HG02623 (cell line): ENCODE measurements at regions not wholly inside any gene's neighbourhood (a gene's known extent, or its start where the extent isn't known, plus 50 kb on each side); places are given as distances from the start of the nearest gene placed in this dataset.
A peak's percentile ranks its signal among the peaks of the same experiment; 100 is the strongest.

Source experiments
- ATAC-seq: cut with Tn5 transposase; IDR thresholded peaks from one replicate; pipeline ENCODE4 v1.9.1; 2021; ENCODE audit warnings: moderate library complexity; ENCODE audit not compliant: unreplicated experiment

DNA sequence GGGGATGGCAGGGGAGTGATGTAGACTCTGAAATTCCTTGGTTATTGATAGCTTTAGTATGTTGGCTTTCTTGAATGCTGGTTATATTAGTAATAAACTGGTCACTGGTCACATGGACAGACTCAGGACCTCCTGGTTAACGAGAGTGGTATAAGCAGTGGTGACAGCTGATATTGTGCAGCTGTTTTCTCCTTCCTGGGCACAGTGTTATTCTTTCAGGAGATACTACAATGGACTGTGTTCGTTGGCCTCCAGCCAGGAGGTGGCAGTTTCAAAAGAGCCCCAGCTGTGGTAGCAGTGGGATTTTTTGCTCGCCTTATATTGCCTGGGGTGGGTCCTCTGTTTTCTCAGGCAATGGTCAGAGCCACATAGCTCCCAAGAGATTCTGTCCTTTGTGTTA lies 181.6 kb upstream of the RBMS3 start:
- no peak for ATAC-seq

DNA sequence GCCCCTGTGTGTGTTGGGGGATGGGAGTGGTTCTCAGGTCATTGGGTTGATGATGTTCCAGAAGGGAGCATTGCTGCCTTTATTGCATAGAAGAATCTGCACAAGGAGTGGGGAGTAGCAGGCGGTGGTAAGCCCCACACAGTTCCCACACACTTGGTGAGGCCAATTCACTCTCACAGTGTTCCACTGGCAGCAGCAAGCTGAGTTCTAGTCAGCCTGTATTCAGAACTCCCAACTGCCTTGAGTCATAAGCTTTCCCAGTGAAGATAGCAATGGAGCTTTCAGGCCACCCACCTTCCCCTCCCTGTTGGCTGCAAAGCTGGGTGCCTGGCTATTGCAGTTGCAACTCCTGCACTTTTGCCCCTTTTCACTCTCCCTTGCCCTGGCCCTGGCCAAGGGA lies 181.1 kb upstream of the RBMS3 start:
- no peak for ATAC-seq

DNA sequence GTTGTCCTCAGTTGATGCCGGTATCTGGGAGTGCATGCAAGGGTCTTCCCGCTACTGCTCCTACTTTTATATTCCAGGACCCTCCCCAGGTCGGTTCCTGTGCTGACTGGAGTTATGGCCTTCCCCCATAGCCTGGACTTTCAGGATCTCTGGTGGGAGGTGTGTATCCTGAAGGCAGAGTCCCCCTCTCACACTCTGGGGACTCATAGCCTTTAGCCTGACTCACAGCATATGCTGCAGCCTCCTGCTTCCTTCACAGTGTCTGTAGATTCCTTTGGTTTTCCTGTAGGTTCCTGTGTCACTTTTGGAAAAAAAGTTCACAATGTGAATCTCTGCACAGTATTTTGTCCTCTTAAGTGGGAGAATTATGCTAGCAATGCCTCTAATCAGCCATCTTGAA lies 180.6 kb upstream of the RBMS3 start:
- no peak for ATAC-seq

DNA sequence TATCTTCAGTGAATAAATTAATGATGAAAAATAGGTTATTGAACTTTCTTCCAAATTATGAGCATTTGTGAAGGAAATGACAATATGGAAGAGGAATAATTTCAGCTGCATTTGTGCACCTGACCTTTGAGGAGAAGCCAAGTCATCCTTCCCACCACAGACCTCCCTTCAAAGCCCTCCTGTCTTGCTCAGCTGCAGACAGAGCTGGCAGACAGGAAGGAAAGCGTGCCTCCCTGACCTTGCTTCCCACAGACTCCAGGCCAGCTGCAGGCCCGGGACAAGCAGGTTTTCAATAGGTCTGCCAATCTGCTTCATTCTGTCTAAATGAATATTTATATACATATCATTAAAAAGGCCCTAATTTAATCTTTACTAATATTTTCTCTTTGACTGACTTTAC lies 152.9 kb upstream of the RBMS3 start:
- ATAC-seq, result no peak

GRCh38 chr3:29137601-29138000 lies 143.3 kb upstream of the RBMS3 start:
- ATAC-seq, result no peak

GRCh38 chr3:29138171-29138570 lies 142.7 kb upstream of the RBMS3 start:
- no peak for ATAC-seq

GRCh38 chr3:29140666-29141065 lies 140.2 kb upstream of the RBMS3 start:
- ATAC-seq, result no peak

DNA sequence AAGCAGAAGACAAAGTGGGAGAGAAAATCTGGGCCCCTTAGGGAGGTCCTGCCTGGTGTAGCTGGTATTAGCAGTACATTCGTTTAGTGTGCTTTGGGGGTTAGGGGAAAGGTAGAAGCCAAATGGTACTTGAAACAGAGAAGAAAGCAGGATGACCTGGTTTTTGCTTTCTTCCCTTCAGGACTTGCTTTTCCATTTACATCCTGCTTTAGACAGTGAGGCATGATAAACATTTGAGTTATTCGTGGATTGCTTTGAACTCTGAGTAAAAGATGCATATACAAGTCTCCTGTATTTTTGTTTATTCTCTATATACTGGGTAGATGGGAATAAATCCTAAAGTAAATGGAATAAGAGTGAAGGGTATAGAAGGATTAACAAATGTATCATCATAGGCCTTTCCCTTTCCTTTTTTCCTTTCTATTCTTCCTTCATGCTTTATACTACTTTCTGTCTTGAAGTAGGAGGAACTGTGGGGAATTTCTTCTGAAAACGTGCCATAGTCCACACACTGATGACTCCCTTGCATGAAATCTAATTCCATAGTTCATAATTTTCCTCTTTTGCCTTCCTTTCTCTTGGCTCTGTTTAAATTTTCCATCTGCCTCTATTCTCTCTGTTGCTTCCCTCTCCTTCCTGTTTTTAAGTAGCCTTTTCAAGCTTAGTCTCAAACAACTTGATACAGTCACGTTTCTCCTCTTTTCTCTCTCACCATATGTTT lies 139.5 kb upstream of the RBMS3 start:
- ATAC-seq, result no peak

- no peak for ATAC-seq
These were observed 139.0 kb upstream of the RBMS3 start for GRCh38 chr3:29141918-29142275.

DNA sequence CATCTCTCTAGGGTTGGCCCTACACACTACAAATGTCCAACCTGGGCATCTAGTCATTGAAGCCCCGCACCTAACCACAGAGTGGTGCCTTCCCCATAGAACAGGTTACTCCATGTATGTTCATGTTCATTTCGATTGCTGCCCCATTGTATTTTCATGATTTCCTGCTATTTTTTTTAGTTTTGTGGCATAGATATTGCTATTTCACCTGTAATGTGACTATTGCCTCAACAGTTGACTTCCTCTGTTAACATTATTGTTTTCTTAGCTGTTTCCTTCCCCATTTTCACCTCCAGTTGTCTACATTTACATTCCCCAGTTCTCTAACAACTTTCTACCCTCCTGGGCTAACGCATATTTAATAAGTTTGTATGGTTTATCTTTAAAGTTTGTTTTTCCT lies 137.7 kb upstream of the RBMS3 start:
- ATAC-seq, result no peak

GRCh38 chr3:29144361-29144760 lies 136.5 kb upstream of the RBMS3 start:
- no peak for ATAC-seq

GRCh38 chr3:29144807-29145206 lies 136.1 kb upstream of the RBMS3 start:
- ATAC-seq, result no peak

- no peak for ATAC-seq
These were observed 135.5 kb upstream of the RBMS3 start for GRCh38 chr3:29145360-29145759.

DNA sequence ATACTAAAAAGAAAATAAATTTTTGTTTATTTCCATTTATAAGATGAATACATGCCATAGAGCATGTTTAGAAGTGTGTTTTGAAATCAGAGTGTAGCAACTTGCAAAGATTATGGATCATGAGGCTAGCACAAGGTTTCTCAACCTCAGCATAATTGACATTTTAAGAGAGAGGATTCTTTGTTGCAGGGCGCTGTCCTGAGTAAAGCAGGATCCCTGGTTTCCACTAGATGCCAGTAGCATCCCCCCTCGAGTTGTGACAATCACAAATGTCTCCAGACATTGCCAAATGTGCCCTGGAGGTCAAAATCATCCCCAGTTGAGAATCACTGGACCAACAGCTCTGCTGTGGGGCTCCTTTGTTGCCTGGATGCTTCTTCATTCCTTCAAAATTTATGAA lies 128.5 kb upstream of the RBMS3 start:
- no peak for ATAC-seq

GRCh38 chr3:29153811-29154210 lies 127.1 kb upstream of the RBMS3 start:
- ATAC-seq, result peak; percentile 64

DNA sequence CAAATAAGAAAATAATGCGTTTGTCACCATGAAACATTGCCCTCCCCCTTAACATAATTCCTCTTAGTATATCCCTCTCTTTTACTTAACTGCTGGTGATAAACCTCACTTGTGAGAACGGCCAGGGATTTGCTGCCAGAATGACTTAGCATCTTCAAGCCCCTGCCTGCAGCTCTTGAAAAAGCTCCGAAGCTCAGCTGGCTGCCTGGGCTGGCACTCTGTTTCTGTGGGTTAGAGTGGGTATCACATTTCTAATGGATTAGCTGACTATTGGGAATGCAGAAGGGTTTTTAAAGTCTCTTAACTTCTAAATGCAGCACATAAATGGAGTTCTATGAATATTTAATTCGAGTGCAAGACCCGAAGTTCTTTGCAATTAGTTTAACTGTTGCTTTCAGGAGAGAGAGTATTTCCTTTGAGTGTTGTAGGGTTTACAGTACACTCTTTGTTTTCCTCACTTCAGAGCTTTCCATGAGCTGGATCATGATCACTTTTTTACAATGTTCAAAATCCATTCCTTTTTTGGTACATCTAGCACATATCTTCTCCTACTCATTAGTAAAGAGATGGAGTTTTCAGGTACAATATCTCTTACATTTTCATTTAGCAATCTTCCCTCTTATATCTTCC lies 124.7 kb upstream of the RBMS3 start:
- no peak for ATAC-seq

GRCh38 chr3:29164825-29165224 lies 116.0 kb upstream of the RBMS3 start:
- no peak for ATAC-seq

GRCh38 chr3:29167180-29167579 lies 113.7 kb upstream of the RBMS3 start:
- no peak for ATAC-seq

- ATAC-seq, result no peak
These were observed 112.8 kb upstream of the RBMS3 start for GRCh38 chr3:29168081-29168480.

DNA sequence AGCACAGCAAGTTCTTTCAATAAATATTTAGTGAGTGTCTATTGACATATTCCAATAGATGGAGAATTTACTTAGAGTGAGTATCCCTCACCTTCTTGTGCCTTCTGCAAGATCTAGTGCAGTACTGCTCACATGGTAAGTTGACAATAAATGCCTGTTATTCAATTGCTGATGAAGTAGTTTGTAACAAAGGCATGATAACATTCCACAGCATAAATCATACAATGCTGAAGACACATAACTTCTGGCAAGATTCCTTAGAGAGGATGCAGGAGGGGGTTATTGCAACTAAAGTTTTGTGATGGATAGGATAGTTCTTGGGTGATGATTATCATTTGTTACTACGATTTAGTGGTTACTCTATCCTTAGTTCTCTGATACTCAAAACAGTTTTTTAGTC lies 112.2 kb upstream of the RBMS3 start:
- no peak for ATAC-seq

GRCh38 chr3:29169451-29169850 lies 111.4 kb upstream of the RBMS3 start:
- no peak for ATAC-seq

DNA sequence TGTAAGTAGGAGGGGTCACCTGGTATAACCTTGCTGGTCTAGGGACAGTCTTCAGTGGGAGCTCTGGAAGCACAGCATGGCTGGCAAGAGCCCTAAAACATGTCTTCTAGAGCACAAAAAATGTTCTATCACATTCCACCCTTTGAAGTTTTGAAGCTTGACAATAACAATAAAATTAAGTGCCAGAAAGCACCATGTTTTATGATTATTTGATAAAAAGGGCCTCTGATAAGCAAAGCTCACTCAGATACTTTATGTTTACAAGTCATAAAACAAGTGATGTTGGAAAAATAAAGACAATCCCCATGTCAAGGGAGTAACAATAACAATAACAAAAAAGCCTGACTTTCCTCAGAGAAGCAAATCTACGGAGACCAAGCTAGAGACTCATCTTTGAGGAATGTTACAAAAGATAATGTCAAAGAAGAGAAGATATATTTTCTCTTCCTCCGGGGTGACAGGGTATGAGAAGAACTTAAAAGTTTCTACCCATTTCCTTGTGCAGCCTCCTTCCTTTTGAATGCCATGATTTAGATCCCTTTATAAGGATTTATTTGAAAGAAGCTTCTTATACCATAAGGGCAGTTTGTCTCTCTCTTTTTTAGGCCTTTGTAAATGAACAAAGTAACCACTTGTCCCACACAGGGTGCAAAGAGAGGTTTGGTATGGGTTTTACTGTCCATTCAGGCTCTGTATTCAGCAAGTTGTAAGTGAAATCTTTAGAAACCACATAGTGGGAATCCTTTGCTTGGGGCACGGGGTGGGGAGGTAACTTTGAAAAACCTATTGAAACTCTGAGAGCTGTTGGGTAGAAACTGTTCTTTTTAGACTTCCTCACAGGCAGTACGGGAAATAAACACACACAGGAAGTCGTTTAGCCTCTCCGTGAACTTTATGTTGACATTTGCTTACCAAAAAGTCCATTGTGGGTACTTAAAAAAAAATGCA lies 109.6 kb upstream of the RBMS3 start:
- ATAC-seq, result no peak
